ENCODE measurements at regions not wholly inside any gene's neighbourhood (a gene's known extent, or its start where the extent isn't known, plus 50 kb on each side); places are given as distances from the start of the nearest gene placed in this dataset.

GRCh38 chr20:22411627-22412450, 172.5 kb downstream of the FOXA2 start:
- TF ChIP-seq, protein P1, sequence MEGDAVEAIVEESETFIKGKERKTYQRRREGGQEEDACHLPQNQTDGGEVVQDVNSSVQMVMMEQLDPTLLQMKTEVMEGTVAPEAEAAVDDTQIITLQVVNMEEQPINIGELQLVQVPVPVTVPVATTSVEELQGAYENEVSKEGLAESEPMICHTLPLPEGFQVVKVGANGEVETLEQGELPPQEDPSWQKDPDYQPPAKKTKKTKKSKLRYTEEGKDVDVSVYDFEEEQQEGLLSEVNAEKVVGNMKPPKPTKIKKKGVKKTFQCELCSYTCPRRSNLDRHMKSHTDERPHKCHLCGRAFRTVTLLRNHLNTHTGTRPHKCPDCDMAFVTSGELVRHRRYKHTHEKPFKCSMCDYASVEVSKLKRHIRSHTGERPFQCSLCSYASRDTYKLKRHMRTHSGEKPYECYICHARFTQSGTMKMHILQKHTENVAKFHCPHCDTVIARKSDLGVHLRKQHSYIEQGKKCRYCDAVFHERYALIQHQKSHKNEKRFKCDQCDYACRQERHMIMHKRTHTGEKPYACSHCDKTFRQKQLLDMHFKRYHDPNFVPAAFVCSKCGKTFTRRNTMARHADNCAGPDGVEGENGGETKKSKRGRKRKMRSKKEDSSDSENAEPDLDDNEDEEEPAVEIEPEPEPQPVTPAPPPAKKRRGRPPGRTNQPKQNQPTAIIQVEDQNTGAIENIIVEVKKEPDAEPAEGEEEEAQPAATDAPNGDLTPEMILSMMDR (IDR thresholded peaks at IDR 0.05; ENCODE audit: insufficient read depth in 1 of 2, low read depth in 1 of 2, low read length in 1 of 2, severe bottlenecking in 1 of 2, unreplicated experiment in 1 of 2): no peak
- Histone ChIP-seq H3K4me1 (peaks cover 52% of the 10 kb centered on the region), H3K9me3 (no peaks in the 10 kb centered on the region; the same call in 1 of the 2 replicates), H3K27me3 (replicated peaks; ENCODE audit: control insufficient read depth, insufficient read depth, low read length) (no peaks in the 10 kb centered on the region), H3K4me3 (ENCODE audit: low read depth, low read length) (no peak overlapping the region), H3K36me3 (ENCODE audit: control insufficient read depth, insufficient read depth, low read length) (no peaks in the 10 kb centered on the region)
- Mint-ChIP-seq H3K4me3 (ENCODE audit: unreplicated experiment) (peak overlapping the region; percentile 42), H3K4me1 (ENCODE audit: low read depth, unreplicated experiment) (peaks cover 55% of the 10 kb centered on the region), H3K9me3 (ENCODE audit: unreplicated experiment) (peaks cover 25% of the 10 kb centered on the region), H3K27ac (ENCODE audit: unreplicated experiment) (peak overlapping the region; percentile 96), H3K27me3 (ENCODE audit: insufficient read depth, unreplicated experiment) (no peaks in the 10 kb centered on the region), H3K36me3 (ENCODE audit: insufficient read depth, unreplicated experiment) (peaks cover 6% of the 10 kb centered on the region)
- BruUV-seq (replicated peaks): TSS peak; percentile 94
- POLR2A ChIA-PET: interaction anchor here (0.7 to 0.9 kb wide), 2 partner anchors 9 to 173 kb away, joined by 4 read pairs; partner anchors contain the start of gene FOXA2
- peak; percentile 75 to 79 for DNase-seq
- CTCF ChIA-PET: no interaction called here
- intact Hi-C loops (cut with micrococcal nuclease; ENCODE audit: unreplicated experiment): loop anchor here (1.0 to 2.0 kb wide), 3 partner anchors 9 to 172 kb away; partner anchors contain the start of gene FOXA2

DNA sequence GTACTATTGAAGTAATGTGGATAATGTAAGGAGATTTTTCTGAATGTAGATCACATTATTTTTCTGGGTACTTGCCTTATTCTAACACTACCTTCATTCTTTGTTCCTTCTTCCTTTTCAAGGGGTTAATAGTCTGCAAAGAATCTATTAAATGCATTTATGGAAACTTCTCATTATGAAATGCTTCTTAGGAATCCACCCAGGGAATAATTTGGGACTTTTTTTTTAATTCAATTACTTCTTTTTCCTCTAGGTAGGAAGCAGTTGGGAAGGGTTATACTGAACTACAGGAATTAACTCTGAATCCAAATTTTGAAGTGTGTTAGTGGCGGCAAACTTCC, 173.1 kb downstream of the FOXA2 start:
- peaks cover 52% of the 10 kb centered on the region for H3K4me1 ChIP-seq
- peak overlapping the region; percentile 42 for H3K4me3 Mint-ChIP-seq (ENCODE audit: unreplicated experiment)
- ChIA-PET CTCF (no interaction called here), POLR2A (interaction anchor here (0.9 kb wide), 1 partner anchor 173 kb away, joined by 4 read pairs; the partner anchor contains the start of gene FOXA2)
- no peaks in the 10 kb centered on the region for H3K36me3 ChIP-seq (ENCODE audit: control insufficient read depth, insufficient read depth, low read length)
- TF ChIP-seq, protein P1 (IDR thresholded peaks at IDR 0.05; ENCODE audit: insufficient read depth in 1 of 2, low read depth in 1 of 2, low read length in 1 of 2, severe bottlenecking in 1 of 2, unreplicated experiment in 1 of 2): no peak
- no peaks in the 10 kb centered on the region for H3K27me3 Mint-ChIP-seq (ENCODE audit: insufficient read depth, unreplicated experiment)
- H3K4me3 ChIP-seq (ENCODE audit: low read depth, low read length): no peak overlapping the region
- intact Hi-C loops (cut with micrococcal nuclease; ENCODE audit: unreplicated experiment): loop anchor here (1.0 to 2.0 kb wide), 3 partner anchors 8 to 173 kb away; partner anchors contain the start of gene FOXA2
- BruUV-seq (replicated peaks): TSS peak; percentile 86
- H3K9me3 Mint-ChIP-seq (ENCODE audit: unreplicated experiment): peaks cover 25% of the 10 kb centered on the region
- peaks cover 61% of the 10 kb centered on the region for H3K4me1 Mint-ChIP-seq (ENCODE audit: low read depth, unreplicated experiment)
- no peaks in the 10 kb centered on the region for H3K27me3 ChIP-seq (replicated peaks; ENCODE audit: control insufficient read depth, insufficient read depth, low read length)
- peak overlapping the region; percentile 96 for H3K27ac Mint-ChIP-seq (ENCODE audit: unreplicated experiment)
- peaks cover 6% of the 10 kb centered on the region for H3K36me3 Mint-ChIP-seq (ENCODE audit: insufficient read depth, unreplicated experiment)
- no peak for DNase-seq
- no peaks in the 10 kb centered on the region; the same call in 1 of the 2 replicates for H3K9me3 ChIP-seq

GRCh38 chr20:22410556-22411130, 173.7 kb downstream of the FOXA2 start:
- DNase-seq: no peak
- H3K36me3 Mint-ChIP-seq (ENCODE audit: insufficient read depth, unreplicated experiment): peaks cover 6% of the 10 kb centered on the region
- Histone ChIP-seq H3K4me1 (peaks cover 52% of the 10 kb centered on the region), H3K4me3 (ENCODE audit: low read depth, low read length) (no peak overlapping the region), H3K36me3 (ENCODE audit: control insufficient read depth, insufficient read depth, low read length) (no peaks in the 10 kb centered on the region), H3K9me3 (no peaks in the 10 kb centered on the region; the same call in 1 of the 2 replicates), H3K27me3 (replicated peaks; ENCODE audit: control insufficient read depth, insufficient read depth, low read length) (no peaks in the 10 kb centered on the region)
- peaks cover 61% of the 10 kb centered on the region for H3K4me1 Mint-ChIP-seq (ENCODE audit: low read depth, unreplicated experiment)
- ChIA-PET CTCF (no interaction called here), POLR2A (no interaction called here)
- peaks cover 25% of the 10 kb centered on the region for H3K9me3 Mint-ChIP-seq (ENCODE audit: unreplicated experiment)
- peak overlapping the region; percentile 9 for H3K4me3 Mint-ChIP-seq (ENCODE audit: unreplicated experiment)
- no peaks in the 10 kb centered on the region for H3K27me3 Mint-ChIP-seq (ENCODE audit: insufficient read depth, unreplicated experiment)
- intact Hi-C loops (cut with micrococcal nuclease; ENCODE audit: unreplicated experiment): loop anchor here (1.0 to 2.0 kb wide), 3 partner anchors 7 to 174 kb away; partner anchors contain the start of gene FOXA2
- peak overlapping the region; percentile 69 for H3K27ac Mint-ChIP-seq (ENCODE audit: unreplicated experiment)
- BruUV-seq (replicated peaks): no TSS peak
- TF ChIP-seq, protein P1 (IDR thresholded peaks at IDR 0.05; ENCODE audit: insufficient read depth in 1 of 2, low read depth in 1 of 2, low read length in 1 of 2, severe bottlenecking in 1 of 2, unreplicated experiment in 1 of 2): no peak

Measured in Caco-2 (cell line).